HG02884 (cell line): ENCODE measurements at regions not wholly inside any gene's neighbourhood (a gene's known extent, or its start where the extent isn't known, plus 50 kb on each side); places are given as distances from the start of the nearest gene placed in this dataset.

Source experiments
- ATAC-seq: cut with Tn5 transposase; IDR thresholded peaks from one replicate; pipeline ENCODE4 v1.9.1; 2021; ENCODE audit warnings: mild to moderate bottlenecking, moderate library complexity; ENCODE audit not compliant: unreplicated experiment

- no peak for ATAC-seq
Measured at GRCh38 chr4:24117975-24118374, 228.1 kb upstream of the PPARGC1A start.

- no peak for ATAC-seq
Measured at GRCh38 chr4:24116107-24116506, 226.3 kb upstream of the PPARGC1A start.

- no peak for ATAC-seq
Measured at GRCh38 chr4:24114919-24115500, 225.2 kb upstream of the PPARGC1A start.

- ATAC-seq: no peak
Measured at GRCh38 chr4:24114444-24114843, 224.6 kb upstream of the PPARGC1A start.

GRCh38 chr4:24112466-24112865, 222.6 kb upstream of the PPARGC1A start:
- ATAC-seq: no peak

GRCh38 chr4:24108567-24108966, 218.7 kb upstream of the PPARGC1A start:
- ATAC-seq: no peak

- no peak for ATAC-seq
Measured at GRCh38 chr4:24105327-24106038, 215.6 kb upstream of the PPARGC1A start.

GRCh38 chr4:24104158-24104565, 214.3 kb upstream of the PPARGC1A start:
- no peak for ATAC-seq

- no peak for ATAC-seq
Measured at GRCh38 chr4:24103434-24104157, 213.7 kb upstream of the PPARGC1A start.

GRCh38 chr4:24102621-24103020, 212.8 kb upstream of the PPARGC1A start:
- ATAC-seq: no peak

- ATAC-seq: no peak
Measured at GRCh38 chr4:24096603-24097002, 206.8 kb upstream of the PPARGC1A start.

- no peak for ATAC-seq
Measured at GRCh38 chr4:24094726-24095125, 204.9 kb upstream of the PPARGC1A start.

GRCh38 chr4:24093446-24093845, 203.6 kb upstream of the PPARGC1A start:
- no peak for ATAC-seq

GRCh38 chr4:24091639-24092233, 201.9 kb upstream of the PPARGC1A start:
- ATAC-seq: no peak

- ATAC-seq: no peak
Measured at GRCh38 chr4:24089851-24090534, 200.1 kb upstream of the PPARGC1A start.

GRCh38 chr4:24080871-24081270, 191.0 kb upstream of the PPARGC1A start:
- no peak for ATAC-seq

GRCh38 chr4:24078347-24078962, 188.6 kb upstream of the PPARGC1A start:
- ATAC-seq: no peak

GRCh38 chr4:24076811-24077210, 187.0 kb upstream of the PPARGC1A start:
- no peak for ATAC-seq

GRCh38 chr4:24073948-24074347, 184.1 kb upstream of the PPARGC1A start:
- no peak for ATAC-seq

- ATAC-seq: no peak
Measured at GRCh38 chr4:24071612-24072372, 181.9 kb upstream of the PPARGC1A start.
